GM12872 (cell line): ENCODE measurements at regions not wholly inside any gene's neighbourhood (a gene's known extent, or its start where the extent isn't known, plus 50 kb on each side); places are given as distances from the start of the nearest gene placed in this dataset.

ENCODE experiments used
- TF ChIP-seq, protein P1 (sequence below): IDR thresholded peaks from 3 replicates; pipeline ENCODE4 v1.5.1; 2011; ENCODE audit warnings: low read depth, mild to moderate bottlenecking, low read length, moderate library complexity; ENCODE audit not compliant: insufficient read depth

DNA sequence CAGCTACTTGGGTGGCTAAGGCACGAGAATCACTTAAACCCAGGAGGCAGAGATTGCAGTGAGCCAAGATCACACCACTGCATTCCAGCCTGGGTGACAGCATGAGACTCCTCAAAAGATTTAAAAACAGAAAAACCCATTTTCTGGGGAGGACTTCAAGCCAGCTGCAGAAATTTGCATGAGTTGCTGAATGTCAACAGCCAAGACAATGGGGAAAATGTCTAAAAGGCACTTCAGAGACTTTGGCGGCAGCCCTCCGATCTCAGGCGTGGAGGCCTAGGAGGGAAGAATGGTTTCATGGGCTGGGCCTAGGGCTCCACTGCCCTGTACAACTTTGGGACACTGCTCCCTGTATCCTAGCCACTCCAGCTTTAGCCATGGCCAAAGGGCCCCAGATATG is 177.8 kb upstream of the C14orf180 start:
- TF ChIP-seq, protein P1, sequence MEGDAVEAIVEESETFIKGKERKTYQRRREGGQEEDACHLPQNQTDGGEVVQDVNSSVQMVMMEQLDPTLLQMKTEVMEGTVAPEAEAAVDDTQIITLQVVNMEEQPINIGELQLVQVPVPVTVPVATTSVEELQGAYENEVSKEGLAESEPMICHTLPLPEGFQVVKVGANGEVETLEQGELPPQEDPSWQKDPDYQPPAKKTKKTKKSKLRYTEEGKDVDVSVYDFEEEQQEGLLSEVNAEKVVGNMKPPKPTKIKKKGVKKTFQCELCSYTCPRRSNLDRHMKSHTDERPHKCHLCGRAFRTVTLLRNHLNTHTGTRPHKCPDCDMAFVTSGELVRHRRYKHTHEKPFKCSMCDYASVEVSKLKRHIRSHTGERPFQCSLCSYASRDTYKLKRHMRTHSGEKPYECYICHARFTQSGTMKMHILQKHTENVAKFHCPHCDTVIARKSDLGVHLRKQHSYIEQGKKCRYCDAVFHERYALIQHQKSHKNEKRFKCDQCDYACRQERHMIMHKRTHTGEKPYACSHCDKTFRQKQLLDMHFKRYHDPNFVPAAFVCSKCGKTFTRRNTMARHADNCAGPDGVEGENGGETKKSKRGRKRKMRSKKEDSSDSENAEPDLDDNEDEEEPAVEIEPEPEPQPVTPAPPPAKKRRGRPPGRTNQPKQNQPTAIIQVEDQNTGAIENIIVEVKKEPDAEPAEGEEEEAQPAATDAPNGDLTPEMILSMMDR: no peak

DNA sequence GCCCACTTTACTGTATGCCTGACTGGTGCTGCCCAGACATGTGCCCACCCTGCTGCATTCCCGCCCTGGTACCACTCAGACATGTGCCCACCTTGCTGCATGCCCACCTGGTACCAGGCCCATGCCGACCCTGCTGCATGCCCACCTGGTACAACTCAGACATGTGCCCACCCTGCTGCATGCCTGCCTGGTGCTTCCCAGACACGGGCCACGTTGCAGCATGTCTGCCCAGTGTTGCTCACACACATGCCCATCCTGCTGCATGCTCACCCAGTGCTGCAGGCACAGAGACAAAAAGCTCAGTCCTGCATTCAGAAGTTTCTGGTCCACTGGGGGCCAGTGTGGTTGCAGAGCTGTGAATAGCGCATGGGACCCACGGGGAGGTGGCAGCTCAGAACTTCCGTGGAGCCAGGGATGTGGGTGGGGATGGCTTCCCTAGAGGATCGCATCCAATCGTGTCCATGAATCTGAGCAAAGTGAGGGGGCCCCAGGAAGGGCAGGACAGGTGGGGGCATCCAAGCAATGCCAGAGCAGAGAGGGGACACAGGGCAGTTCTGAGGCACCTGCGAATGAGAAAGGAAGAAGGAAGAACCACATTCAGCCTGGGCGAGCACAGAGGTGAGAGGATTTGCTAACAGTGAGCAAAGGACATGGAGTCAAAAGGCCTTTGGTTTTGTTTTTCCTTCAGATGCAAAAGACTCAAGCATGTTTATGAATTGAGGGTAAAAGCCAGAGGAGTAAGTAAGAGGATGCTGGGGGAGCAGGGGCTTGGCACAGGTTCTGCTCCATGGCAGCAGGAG is 175.9 kb upstream of the C14orf180 start:
- TF ChIP-seq, protein P1: no peak

DNA sequence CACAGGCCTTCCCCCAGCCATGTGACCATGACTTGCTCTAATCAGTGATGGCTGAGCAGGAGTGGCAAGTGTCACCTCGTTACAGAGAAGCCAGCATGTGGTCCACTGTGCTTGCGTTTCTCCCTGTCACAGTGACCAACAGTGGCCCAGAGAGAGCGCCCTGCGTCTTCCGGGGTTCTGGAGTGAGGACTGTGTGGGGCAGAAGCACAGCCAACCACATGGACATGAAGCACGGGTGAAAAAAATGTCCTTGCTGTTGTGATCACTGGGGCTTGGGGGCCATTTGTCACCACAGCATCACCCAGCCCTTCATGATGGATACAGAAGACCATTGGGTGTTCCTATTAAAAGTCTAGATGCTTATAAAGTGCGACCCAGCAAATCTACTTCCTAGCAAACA is 174.6 kb upstream of the C14orf180 start:
- TF ChIP-seq, protein P1: no peak

DNA sequence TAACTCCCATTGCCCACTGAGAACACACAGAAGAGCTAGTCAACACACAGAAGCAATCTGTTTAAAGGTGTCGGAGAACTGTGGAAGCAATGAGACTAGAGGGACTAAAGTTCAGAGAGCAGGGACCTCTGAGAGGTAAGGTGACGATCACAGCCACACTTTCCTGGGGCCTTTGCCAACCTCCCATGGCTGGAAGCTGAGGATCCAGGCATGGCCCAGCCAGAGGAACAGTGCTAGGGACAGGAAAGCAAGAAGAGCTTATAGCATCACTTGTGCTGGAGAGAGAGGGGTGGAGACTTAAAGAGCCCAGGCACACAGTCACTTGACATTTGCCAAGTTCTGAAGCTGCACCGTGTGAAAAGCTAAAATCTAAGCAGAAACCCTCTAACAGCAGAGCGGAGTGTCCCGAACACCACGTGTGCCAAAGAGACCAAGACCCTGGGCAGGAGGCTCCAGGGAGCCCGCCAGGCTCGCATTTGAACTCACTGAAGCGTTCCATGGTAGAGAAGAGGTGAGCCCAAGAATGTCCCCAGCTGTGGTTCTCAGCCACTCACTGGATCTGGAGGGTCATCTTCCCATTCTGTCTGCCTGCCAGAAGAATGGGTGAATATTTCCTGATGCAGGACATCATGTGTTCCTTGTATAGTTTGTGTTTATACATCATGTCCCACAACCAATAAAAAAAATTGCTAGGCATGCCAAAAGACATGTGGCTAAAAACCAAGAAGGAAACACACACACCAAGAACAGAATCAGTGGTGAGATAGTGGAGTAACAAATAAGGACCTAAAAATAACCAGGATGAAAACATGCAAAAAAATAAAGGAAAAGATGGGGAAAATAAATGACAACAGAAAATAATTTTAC is 174.0 kb upstream of the C14orf180 start:
- TF ChIP-seq, protein P1: no peak

DNA sequence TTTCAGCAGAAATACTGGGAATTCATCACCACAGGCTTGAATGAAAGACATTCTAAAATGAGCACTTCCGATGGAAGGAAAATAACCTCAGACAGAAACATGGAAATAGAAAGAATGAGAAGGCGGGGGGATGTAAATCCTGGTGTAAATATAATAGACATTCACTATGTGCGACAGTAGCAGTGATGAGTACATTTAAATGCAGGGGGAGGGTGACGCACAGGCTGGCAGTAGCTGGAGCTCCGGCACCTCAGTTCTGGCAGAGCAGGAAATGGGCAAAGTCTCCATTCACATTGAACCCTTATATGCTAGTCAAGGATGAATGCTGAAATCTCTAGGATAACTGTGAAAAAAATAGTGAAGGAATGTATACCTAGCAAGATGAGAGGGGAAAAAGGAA is 172.7 kb upstream of the C14orf180 start:
- TF ChIP-seq, protein P1: no peak

DNA sequence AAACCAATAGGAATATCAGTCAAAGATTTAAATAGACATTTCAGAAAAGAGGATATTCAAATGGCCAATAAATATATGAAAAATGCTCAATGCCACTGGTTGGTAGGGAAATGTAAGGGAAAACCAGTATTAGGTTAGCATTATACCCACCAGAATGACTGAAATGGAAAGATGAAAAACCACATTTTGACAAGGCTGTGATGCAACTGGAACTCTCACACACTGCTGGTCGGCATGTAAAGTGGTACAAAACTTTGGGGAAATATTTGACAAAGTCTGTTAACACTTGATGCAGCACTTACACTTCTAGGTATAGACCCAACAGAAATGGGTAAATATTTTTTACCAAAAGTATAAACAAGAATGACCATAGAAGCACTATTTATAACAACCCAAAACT is 163.2 kb upstream of the C14orf180 start:
- TF ChIP-seq, protein P1: no peak

DNA sequence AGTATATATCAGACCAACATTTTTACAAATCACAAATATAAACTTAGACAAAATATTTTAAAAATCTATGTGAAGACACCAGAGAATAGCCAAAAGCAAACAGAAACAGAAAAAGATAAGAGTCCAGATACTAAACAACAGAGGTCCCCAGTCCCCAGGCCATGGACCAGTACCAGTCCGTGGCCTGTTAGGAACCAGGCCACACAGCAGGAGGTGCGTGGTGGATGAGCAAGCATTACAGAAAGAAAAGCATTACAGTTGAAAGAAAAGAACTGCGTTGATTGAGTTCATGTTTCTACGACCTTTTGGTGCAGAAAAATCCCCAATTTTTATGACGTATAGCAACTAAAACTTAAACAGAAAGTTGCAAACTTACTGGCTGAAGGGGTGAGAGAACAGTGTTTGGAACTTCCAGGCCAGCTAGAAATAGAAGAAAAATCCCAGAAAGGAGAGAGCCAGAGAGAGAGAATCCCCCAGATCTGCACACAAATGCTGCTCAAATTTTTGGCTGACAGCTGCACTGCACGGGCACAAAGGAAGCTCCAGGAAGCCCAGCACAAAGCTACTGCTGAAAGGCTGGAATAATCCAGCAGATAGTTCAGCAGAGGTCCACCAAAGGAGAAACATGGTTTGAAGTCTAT is 159.6 kb upstream of the C14orf180 start:
- TF ChIP-seq, protein P1: no peak
